Thyroid gland (tissue), 4 donors: ENCODE measurements at regions not wholly inside any gene's neighbourhood (a gene's known extent, or its start where the extent isn't known, plus 50 kb on each side); places are given as distances from the start of the nearest gene placed in this dataset.

Source experiments
- CTCF ChIP-seq, 6 experiments: fragments of 200-600 bp in 3 of 6; fragments of 450-650 bp in 3 of 6; sonication (generic) in 3 of 6; IDR thresholded peaks; one replicate each; pipeline ENCODE4 v1.5.1; 2016 to 2019; ENCODE audit warnings: antibody characterized with exemption in 6 of 6, mild to moderate bottlenecking in 2 of 6, inconsistent platforms in 1 of 6, moderate library complexity in 1 of 6
- POLR2A ChIP-seq, 2 donors: fragments of 450-650 bp; IDR thresholded peaks; one replicate each; pipeline ENCODE4 v1.6.1; 2017; ENCODE audit warnings: antibody characterized with exemption in 2 of 2, mild to moderate bottlenecking in 2 of 2, moderate library complexity in 1 of 2

- TF ChIP-seq CTCF (IDR thresholded peaks at IDR 0.05), result no peak
- no peak for TF ChIP-seq POLR2A (IDR thresholded peaks at IDR 0.05)
Observed at GRCh38 chr3:145750657-145751056, 410.3 kb downstream of the PLOD2 start.
